GM18868 (cell line): ENCODE measurements at regions not wholly inside any gene's neighbourhood (a gene's known extent, or its start where the extent isn't known, plus 50 kb on each side); places are given as distances from the start of the nearest gene placed in this dataset.

ENCODE experiments used
- ATAC-seq: cut with Tn5 transposase; IDR thresholded peaks from one replicate; pipeline ENCODE4 v1.9.1; 2021; ENCODE audit warnings: mild to moderate bottlenecking, moderate library complexity; ENCODE audit not compliant: unreplicated experiment

- no peak for ATAC-seq
Observed at GRCh38 chr15:91783451-91783850, 70.1 kb upstream of the SLCO3A1 start.

- ATAC-seq, result no peak
Observed at GRCh38 chr15:91784973-91785709, 68.4 kb upstream of the SLCO3A1 start.

- no peak for ATAC-seq
Observed at GRCh38 chr15:91787198-91787597, 66.3 kb upstream of the SLCO3A1 start.

GRCh38 chr15:91789136-91789535, 64.4 kb upstream of the SLCO3A1 start:
- no peak for ATAC-seq

GRCh38 chr15:91790836-91791235, 62.7 kb upstream of the SLCO3A1 start:
- ATAC-seq, result no peak

- ATAC-seq, result no peak
Observed at GRCh38 chr15:91793771-91794170, 59.7 kb upstream of the SLCO3A1 start.

GRCh38 chr15:91795235-91795634, 58.3 kb upstream of the SLCO3A1 start:
- ATAC-seq, result no peak

- no peak for ATAC-seq
Observed at GRCh38 chr15:91801836-91802534, 51.5 kb upstream of the SLCO3A1 start.

- no peak for ATAC-seq
Observed at GRCh38 chr15:91803260-91803659, 50.2 kb upstream of the SLCO3A1 start.
